Cardiac fibroblast (primary cell): ENCODE measurements at regions not wholly inside any gene's neighbourhood (a gene's known extent, or its start where the extent isn't known, plus 50 kb on each side); places are given as distances from the start of the nearest gene placed in this dataset.

Experiments
- DNase-seq, 2 donors: peaks; one replicate each; pipeline versions ENCODE4 v3.0.0 to v3.0.0-alpha.2; 2010; ENCODE audit warnings: low read depth in 2 of 2
- H3K4me3 ChIP-seq, 2 donors: replicated peaks in 1 of 2; 1 replicate in 1 of 2; 2 replicates in 1 of 2; pipeline ENCODE4 v1.5.1; 2011; ENCODE audit warnings: low read depth in 2 of 2, low read length in 2 of 2, mild to moderate bottlenecking in 2 of 2, moderate library complexity in 1 of 2
- CTCF ChIP-seq: IDR thresholded peaks from one replicate; pipeline ENCODE4 v1.5.1; 2011; ENCODE audit warnings: low read depth, mild to moderate bottlenecking, low read length, inconsistent platforms

GRCh38 chr1:214946615-214947014 is 135.9 kb upstream of the KCNK2 start:
- no peak for DNase-seq
- no peak overlapping the region for H3K4me3 ChIP-seq
- no peak for TF ChIP-seq CTCF

- DNase-seq = peak in 1 of 2 donors; percentile 11
- TF ChIP-seq CTCF = no peak
- H3K4me3 ChIP-seq = no peak overlapping the region
These were observed 129.9 kb upstream of the KCNK2 start for GRCh38 chr1:214952648-214953047.

- no peak overlapping the region for H3K4me3 ChIP-seq
- no peak for DNase-seq
- TF ChIP-seq CTCF = no peak
These were observed 128.5 kb upstream of the KCNK2 start for GRCh38 chr1:214953901-214954616.

GRCh38 chr1:214954617-214954949 is 128.0 kb upstream of the KCNK2 start:
- no peak for TF ChIP-seq CTCF
- H3K4me3 ChIP-seq = no peak overlapping the region
- no peak for DNase-seq

GRCh38 chr1:214957330-214958137 is 125.0 kb upstream of the KCNK2 start:
- peak; percentile 97 to 99 for DNase-seq
- TF ChIP-seq CTCF = no peak
- peak overlapping the region in 1 of 2 donors; percentile 19 for H3K4me3 ChIP-seq

- peak in 1 of 2 donors; percentile 8 for DNase-seq
- TF ChIP-seq CTCF = no peak
- no peak overlapping the region for H3K4me3 ChIP-seq
These were observed 124.1 kb upstream of the KCNK2 start for GRCh38 chr1:214958486-214958885.
